ENCODE measurements at regions not wholly inside any gene's neighbourhood (a gene's known extent, or its start where the extent isn't known, plus 50 kb on each side); places are given as distances from the start of the nearest gene placed in this dataset.
A peak's percentile ranks its signal among the peaks of the same experiment; 100 is the strongest.
"Not testable (repeated sequence)": the region's sequence is repeated elsewhere in the genome, so short reads cannot be mapped to it uniquely, and the experiment has no call there.

GRCh38 chr3:15903759-15904720, 106.3 kb upstream of the ANKRD28 start:
- DNase-seq: no peak

GRCh38 chr3:15905041-15905440, 107.3 kb upstream of the ANKRD28 start:
- no peak for DNase-seq

DNA sequence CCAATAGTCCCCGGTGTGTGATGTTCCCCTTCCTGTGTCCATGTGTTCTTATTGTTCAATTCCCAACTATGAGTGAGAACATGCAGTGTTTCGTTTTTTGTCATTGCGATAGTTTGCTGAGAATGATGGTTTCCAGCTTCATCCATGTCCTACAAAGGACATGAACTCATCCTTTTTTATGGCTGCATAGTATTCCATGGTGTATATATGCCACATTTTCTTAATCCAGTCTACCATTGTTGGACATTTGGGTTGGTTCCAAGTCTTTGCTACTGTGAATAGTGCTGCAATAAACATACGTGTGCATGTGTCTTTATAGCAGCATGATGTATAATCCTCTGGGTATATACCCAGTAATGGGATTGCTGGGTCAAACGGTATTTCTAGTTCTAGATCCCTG, 109.6 kb upstream of the ANKRD28 start:
- DNase-seq: not testable (repeated sequence)

- no peak for DNase-seq
These were observed 121.2 kb upstream of the ANKRD28 start for GRCh38 chr3:15918988-15919387.

GRCh38 chr3:15919971-15920370, 122.2 kb upstream of the ANKRD28 start:
- DNase-seq: no peak

GRCh38 chr3:15923640-15924405, 126.0 kb upstream of the ANKRD28 start:
- DNase-seq: no peak

DNA sequence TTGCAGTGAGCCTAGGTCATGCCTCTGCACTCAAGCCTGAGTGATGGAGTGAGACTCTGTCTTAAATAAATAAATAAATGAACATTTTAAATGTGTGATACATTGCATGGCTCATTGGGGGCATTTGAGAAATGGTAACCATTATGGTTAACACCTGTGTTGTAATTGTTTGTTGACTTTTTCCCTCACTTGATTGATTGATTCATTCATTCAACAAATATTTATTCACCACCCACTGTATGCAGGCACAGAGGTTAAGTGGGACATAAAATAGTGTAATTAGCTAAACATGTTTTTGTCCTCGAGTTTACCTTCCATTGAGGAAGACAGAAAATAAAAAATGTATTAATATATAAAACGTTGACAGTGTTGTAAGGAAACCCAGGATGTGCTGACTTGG, 127.1 kb upstream of the ANKRD28 start:
- peak; percentile 60 for DNase-seq

- no peak for DNase-seq
These were observed 129.1 kb upstream of the ANKRD28 start for GRCh38 chr3:15926871-15927270.

DNA sequence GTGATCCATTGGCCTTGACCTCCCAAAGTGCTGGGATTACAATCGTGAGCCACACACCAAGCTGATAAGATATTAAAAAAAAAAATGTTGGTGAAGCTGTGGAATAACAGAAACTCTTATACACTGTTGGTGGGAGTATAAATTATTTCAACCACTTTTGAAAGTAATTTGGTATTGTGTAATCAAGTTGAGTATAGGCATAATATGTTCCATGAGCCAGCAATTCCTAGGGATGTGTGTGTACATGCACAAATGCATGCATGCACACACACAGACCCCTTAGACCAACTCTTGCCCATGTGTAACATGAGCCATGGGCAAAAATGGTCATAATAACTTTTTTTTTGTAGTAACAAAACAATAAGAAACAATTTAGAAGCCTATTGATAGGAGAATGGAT, 130.2 kb upstream of the ANKRD28 start:
- DNase-seq: no peak

DNA sequence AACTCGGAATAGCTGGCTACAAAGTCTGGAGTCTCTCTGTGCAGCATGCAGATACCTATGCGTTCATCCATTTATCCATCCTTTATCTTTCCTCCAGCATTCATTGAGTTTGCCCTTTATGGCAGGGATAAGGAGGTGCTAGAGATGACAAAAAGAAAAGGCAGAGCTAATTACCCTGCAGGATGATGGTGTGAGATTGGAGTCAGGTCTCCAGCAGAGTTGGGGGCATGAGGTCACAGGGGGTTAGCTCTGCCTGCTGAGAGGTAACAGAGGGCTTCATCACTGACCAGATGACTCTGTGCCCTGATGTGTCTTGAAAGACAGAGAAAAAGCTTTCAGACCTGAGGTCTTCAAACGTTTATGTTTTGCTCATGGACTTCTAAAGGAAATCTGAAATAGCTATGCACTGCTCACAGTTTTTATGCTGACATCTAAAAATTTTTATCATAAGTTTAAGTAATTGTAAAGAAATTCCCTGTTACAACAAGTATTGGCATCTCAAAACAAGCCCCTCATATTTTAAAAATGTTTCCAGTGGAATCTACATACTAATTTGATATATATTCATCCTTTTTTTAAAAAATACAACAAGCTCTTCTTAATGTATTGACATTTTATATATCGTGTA, 132.3 kb upstream of the ANKRD28 start:
- DNase-seq: no peak

DNA sequence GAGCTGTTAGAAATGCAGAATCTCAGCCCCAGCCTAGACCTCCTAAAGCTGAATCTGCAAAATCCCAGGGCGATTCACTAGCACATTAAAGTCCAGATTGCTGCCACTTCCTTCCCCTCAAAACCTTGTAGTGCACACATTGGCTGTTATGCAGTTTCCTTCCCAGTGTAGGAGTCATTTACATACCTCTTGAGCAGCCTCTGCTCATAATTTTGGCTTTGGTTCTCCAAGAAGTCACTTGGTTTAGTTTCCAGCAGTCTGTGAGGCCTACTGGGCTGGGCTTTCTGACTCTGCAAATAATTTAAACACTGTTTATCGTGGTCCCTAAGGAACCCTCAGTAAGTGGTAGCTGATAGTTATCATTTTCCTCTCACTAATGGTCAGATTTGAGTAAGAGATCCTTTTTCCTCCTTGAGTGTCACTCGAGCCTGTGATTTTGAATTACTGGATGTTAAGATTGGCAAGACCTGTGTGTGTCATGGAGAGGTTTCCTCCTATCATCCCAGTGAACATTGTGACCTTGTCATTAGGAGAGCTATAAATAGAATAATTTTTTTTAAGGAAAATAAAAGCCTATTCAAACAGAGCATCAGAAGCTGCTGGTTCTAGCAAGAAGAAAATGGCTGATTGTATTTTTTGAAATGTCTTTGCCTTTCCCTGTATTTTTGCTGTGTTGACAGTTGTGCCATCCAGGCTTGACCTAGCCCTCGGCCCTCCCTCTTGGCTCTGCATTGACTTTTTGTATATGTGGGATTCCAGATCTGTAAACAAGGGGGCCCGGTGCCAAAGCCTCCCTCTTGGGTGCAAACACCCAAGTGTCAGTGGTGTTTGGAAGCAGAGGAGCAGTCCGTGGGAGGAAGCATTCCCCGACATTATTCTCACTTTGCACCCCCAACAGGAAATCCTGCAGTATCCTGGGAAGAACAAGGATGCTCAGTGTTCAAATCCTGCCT, 134.8 kb upstream of the ANKRD28 start:
- no peak for DNase-seq

DNA sequence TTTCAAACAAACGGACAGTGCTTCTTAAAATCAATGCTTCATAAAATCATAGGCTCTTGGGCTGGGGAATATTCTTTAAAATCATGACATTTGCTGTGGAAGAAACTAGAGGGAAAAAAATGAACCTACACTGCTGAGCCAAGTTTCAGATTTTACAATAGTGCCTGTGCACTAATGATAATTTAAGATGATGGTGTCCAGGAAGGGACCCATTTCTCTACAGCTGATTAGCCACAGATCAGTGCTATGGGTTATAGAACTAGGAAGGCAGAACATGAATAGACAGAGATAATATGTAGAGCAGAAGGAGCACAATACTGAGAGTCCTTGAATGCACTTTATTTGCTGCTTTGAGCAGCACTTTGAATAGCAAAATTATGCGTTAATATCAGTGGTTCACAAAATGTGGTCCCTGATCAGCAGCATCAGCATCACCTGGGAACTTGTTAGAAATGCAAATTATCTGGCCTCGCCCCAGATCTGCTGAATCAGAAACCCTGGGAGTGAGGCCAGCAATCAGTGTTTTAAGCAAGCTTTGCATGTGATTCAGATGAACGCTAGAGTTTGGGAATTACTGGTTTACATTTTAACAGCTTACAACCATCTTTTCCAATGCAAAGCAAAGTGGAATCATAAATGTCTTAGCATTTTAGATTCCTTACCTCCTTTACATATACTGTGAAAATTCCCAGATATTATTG, 135.8 kb upstream of the ANKRD28 start:
- no peak for DNase-seq

- no peak for DNase-seq
These were observed 136.8 kb upstream of the ANKRD28 start for GRCh38 chr3:15934389-15935195.

- no peak for DNase-seq
These were observed 138.5 kb upstream of the ANKRD28 start for GRCh38 chr3:15936312-15936711.

- no peak for DNase-seq
These were observed 142.9 kb upstream of the ANKRD28 start for GRCh38 chr3:15940641-15941040.

GRCh38 chr3:15941457-15941856, 143.7 kb upstream of the ANKRD28 start:
- DNase-seq: not testable (repeated sequence)

DNA sequence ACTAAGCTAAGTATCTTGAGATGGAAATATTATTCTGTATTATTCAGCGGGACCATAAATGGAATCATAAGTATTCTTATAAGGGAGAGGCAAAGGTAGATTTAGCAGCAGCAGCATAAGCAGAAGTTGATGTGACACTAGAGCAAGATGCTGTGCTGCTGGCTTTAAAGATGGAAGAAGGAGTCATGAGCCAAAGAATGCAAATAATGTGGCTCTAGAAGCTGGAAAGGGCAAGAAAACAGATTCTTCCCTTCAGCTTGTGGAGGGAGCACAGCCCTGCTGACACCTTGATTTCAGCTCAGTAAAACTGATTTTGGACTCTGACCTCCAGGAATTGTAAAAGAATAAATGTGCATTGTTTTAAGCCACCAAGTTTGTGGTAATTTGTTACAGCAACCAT, 144.2 kb upstream of the ANKRD28 start:
- no peak for DNase-seq

DNA sequence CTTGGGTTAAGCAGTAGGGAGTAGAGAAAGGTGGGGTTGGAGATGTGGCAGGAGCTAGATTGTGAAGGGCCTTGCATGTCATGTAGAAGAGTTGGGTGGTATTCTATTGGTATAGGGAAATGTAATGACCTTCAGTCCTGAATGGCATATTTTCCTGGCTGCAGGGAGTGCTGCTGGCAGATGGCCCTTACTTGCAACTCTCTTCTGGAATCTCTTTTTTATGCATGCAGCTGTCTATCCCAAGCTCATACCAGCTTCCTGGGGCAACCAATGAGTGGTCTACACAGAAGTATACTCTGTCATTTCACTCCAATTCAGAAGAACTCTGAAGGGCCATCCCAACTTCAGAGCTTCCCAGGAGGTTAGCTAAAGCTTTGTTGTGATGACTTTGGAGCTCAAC, 144.7 kb upstream of the ANKRD28 start:
- no peak for DNase-seq

GRCh38 chr3:15942936-15943335, 145.2 kb upstream of the ANKRD28 start:
- no peak for DNase-seq

DNA sequence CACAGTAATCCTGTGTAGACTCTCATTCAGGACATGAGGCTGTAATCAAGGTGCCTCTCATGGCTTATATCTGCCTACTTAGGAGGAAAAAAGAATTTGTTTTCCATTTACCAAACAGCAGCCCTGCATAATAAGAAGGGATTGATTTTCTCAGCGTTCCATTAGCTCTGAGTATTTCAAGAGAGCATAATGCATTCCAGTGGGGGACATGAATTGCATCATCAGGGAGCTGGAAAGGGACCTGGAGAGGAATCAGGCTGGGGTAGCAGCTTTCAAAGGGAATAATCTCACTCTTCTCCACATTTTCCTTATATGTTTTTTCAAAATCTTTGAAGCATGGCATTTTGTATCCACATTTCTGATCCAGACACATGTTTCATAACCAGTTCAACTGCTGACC, 150.6 kb upstream of the ANKRD28 start:
- DNase-seq: no peak
